Choroid plexus epithelial cell (primary cell): ENCODE measurements at regions not wholly inside any gene's neighbourhood (a gene's known extent, or its start where the extent isn't known, plus 50 kb on each side); places are given as distances from the start of the nearest gene placed in this dataset.

Experiments
- DNase-seq: peaks from one replicate; pipeline ENCODE4 v3.0.0-alpha.2; 2010; ENCODE audit warnings: low read depth
- H3K4me3 ChIP-seq: 2 replicates; pipeline ENCODE4 v1.5.1; 2011; ENCODE audit warnings: low read depth, mild to moderate bottlenecking, control low read depth, low read length, moderate library complexity
- TF ChIP-seq, protein P1 (sequence below): conservative IDR thresholded peaks from 2 replicates; pipeline ENCODE4 v1.5.1; 2011; ENCODE audit warnings: low read depth, mild to moderate bottlenecking, control low read depth, inconsistent platforms, low read length, moderate library complexity

DNA sequence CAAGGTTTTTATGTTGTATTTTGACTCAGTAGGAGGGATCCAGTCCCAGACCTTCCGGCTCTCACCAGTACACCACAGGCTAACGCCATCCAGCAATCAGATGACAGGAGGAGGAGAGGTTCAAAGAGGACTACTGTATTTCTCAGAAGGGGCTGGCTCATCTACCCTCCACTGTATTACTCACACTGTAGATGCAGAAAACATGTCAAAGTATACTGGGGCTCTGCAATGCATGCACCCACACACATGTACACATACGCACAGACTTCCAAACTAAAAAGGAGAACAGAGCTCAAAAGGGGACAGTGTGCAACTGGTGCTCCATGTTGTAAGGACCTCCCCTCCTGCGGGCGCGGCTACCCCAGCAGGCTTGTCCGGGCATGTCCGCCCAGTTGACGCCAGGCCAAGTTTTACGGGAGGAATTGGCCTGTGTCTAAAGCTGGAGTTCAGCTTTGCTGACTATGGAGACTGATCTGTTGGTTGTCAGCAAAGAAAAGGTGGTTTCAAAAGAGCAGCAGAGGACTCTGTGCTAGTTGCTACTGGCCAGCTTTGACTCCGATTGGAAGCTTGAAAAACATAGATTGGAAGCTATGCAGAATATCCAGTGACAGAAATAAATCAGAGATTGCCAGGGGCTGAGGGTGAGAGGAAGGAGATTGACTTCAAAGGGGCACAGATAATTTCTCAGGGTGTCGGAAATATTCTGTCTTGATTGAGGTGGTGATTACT, 314.2 kb downstream of the DLEU7 start:
- no peak overlapping the region for H3K4me3 ChIP-seq
- peak; percentile 97 for DNase-seq
- TF ChIP-seq, protein P1, sequence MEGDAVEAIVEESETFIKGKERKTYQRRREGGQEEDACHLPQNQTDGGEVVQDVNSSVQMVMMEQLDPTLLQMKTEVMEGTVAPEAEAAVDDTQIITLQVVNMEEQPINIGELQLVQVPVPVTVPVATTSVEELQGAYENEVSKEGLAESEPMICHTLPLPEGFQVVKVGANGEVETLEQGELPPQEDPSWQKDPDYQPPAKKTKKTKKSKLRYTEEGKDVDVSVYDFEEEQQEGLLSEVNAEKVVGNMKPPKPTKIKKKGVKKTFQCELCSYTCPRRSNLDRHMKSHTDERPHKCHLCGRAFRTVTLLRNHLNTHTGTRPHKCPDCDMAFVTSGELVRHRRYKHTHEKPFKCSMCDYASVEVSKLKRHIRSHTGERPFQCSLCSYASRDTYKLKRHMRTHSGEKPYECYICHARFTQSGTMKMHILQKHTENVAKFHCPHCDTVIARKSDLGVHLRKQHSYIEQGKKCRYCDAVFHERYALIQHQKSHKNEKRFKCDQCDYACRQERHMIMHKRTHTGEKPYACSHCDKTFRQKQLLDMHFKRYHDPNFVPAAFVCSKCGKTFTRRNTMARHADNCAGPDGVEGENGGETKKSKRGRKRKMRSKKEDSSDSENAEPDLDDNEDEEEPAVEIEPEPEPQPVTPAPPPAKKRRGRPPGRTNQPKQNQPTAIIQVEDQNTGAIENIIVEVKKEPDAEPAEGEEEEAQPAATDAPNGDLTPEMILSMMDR, result no peak

DNA sequence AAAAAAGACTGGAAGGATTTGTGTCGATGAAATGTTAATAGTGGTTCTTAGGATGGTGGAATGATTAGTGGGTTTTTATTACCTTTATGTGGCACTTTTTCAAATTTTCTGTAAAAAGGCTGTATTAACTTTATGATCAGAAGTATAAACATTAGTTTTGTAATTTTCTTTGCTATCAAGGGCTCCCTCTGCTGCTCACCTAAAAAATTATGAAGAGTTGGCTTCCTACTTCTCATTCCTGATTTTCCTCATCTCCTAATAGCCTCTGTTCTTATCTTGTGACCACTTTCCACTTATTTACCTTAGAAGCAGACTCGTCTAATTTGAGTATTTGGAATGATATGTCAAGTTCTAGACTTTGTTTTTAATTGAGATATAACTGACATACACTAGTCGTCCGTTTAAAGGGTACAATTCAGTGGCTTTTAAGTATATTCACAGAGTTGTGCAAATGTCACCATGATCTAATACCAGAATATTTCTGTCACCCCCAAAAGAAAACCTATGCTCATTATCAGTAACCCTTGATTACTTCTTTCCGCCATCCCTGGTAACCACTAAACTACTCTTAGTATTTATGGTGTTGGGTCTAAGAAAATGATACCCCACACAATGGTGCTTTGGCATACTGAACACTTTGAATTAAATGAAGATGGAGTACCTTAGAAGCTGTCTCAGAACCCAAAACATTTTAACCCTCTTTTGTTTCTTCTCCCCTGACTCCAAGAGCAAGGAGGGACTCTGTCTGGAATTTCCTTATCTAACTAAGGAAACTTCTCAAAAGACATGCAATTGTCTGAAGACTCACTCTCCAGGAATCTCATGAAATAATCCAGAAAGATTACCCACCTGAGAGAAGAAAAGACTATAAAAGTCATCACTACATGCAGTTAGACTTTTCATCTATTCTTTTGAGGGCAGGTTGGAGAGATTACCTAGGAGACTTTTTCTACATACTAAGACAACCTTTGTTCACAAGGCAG, 311.3 kb downstream of the DLEU7 start:
- TF ChIP-seq, protein P1, result peak; percentile 60
- DNase-seq, result peak; percentile 69
- no peak overlapping the region for H3K4me3 ChIP-seq

DNA sequence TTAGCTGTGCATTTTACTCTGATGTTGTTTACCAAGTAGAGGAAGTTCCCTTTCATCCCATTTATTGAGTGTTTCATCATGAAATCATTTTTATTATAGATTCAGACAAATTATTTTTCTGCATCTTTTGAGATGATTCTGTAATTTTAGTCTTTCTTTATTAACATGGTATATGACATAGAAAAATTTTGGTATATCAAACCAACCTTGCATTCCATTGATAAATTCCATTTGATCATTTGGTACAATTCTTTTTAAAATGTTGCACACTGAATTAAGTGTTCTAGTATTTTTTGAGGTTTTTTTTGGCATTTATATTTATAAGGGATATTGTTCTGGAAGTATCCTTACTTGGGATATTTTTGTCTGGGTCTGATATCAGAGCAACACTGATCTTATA, 308.4 kb downstream of the DLEU7 start:
- DNase-seq, result no peak
- TF ChIP-seq, protein P1, result no peak
- no peak overlapping the region for H3K4me3 ChIP-seq

DNA sequence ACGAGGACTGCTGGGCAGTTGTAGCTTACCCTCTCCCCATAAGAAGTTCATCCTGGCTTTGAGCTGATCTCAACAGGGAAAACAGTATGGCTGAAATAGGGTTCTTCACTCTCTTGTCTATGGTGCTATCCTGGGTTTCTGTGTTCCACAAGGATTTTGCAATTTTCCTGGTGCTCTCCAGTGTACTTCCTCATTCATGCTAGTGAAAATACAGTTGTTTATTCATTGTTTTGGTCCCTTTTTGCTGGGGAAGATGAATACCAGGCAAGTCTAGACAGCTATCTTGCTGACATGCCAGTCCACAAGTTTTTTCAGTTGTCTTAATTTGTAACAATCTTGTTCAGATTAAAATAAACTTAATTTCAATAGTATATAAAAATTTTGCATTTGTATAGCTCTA, 306.5 kb downstream of the DLEU7 start:
- TF ChIP-seq, protein P1, result no peak
- H3K4me3 ChIP-seq, result no peak overlapping the region
- no peak for DNase-seq

DNA sequence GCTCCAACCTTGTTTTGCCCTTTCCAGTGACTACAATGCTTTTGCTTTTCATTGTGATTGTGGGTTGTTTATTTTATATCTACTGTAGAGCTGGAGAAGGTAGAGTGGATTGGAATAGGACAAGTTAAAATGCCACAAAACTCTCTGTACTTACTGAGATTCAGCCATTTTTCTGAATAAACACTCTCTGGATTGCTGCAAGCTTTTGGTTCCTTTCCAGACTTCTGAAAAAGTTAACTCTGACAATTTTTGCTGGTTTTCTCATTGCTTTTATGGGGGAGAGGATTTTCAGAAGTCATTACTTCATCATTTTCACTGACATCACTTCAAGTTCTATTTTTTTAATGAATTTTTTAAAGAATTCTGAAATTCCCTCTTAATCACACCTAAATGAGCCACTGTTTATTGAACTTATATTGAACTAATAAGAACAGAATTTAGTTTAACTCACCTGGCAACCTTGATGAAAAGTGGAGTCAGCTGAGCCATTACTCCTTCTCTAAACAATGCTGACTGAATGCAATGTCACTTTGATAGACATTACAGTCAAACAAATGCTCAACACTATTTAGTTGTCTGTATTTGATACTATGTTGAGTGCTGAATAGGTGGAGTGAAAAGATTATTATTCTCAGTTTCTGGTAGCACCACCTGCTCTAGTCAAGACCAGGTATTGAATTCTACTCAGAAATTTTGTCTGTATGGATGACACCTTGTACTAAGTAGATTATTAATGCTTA, 303.5 kb downstream of the DLEU7 start:
- TF ChIP-seq, protein P1, result no peak
- no peak overlapping the region for H3K4me3 ChIP-seq
- peak; percentile 35 for DNase-seq

DNA sequence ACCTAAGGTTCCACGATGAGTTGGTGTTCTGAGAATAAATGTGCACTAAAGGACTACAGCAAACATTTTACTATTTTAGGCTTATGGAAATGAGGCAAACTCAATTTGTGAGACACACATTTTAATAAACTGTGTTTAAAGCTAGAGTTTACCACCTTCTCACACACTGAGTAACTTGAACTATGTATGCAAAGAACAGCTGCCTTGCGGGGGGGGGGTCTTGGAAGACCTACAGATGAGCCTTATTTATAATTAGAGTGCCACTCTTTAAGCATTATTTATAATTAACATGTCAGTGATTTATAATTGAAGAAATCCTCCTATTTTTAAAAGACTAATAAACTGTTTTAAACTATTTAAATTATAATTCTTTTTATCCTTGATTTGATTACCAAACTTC, 300.4 kb downstream of the DLEU7 start:
- TF ChIP-seq, protein P1, result no peak
- DNase-seq, result no peak
- H3K4me3 ChIP-seq, result no peak overlapping the region
